Activated T-helper 2 cell treated with anti-CD3 and anti-CD28 coated beads, Interferon-gamma antibody, Interleukin-2, Interleukin-4, amounts not matched to agents 10 μg/mL and 5 μg/mL and 100 μg/mL, durations not matched to agents 14 hours and 24 hours and 36 hours (primary cell): ENCODE measurements at regions not wholly inside any gene's neighbourhood (a gene's known extent, or its start where the extent isn't known, plus 50 kb on each side); places are given as distances from the start of the nearest gene placed in this dataset.

Experiments
- DNase-seq: peaks from one replicate; pipeline ENCODE4 v3.0.0; 2021; ENCODE audit warnings: low spot score
- H3K27ac Mint-ChIP-seq: one replicate; pipeline ENCODE4 v1.8.0; 2021; ENCODE audit warnings: mixed read lengths
- H3K27me3 Mint-ChIP-seq: one replicate; pipeline ENCODE4 v1.8.0; 2021; ENCODE audit warnings: low read depth, mixed read lengths
- H3K36me3 Mint-ChIP-seq: one replicate; pipeline ENCODE4 v1.8.0; 2021; ENCODE audit warnings: low read depth, mixed read lengths
- H3K4me1 Mint-ChIP-seq: one replicate; pipeline ENCODE4 v1.8.0; 2021; ENCODE audit warnings: low read depth, mixed read lengths
- H3K4me3 Mint-ChIP-seq: one replicate; pipeline ENCODE4 v1.8.0; 2021; ENCODE audit warnings: low read depth, mild to moderate bottlenecking, moderate library complexity, mixed read lengths
- H3K9me3 Mint-ChIP-seq: one replicate; pipeline ENCODE4 v1.8.0; 2021; ENCODE audit warnings: mixed read lengths
- intact Hi-C: fragments of 100-400 bp; cut with micrococcal nuclease; formaldehyde crosslinking; loops from one replicate; pipeline ENCODE4 v1.15.1; 2023

DNA sequence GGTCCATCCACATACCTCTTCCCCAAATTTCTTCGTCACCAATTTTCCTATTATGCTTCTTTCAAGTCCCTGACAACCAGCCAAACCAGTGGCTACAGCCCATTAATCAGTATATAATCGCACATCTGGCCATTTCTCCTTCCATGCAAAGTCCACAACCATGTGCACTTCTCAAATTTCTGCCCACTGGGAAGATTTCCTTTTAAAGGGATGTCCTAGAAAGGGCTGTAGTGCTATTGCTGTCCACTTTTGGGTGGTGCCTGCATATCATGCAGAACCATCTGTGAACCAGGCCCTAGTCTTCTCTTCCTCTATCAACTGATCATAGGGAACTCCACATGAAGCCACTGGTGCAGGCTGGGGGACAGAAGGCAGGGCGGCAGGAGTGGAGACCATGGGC is 55.2 kb upstream of the MID1IP1 start:
- DNase-seq, result no peak
- Mint-ChIP-seq H3K4me1 (no peaks in the 10 kb centered on the region), H3K27ac (no peak overlapping the region), H3K27me3 (no peaks in the 10 kb centered on the region), H3K9me3 (no peaks in the 10 kb centered on the region), H3K36me3 (no peaks in the 10 kb centered on the region), H3K4me3 (no peak overlapping the region)
- intact Hi-C loops, result no loop called here

GRCh38 chrX:38750551-38750950 is 50.7 kb upstream of the MID1IP1 start:
- Mint-ChIP-seq H3K9me3 (no peaks in the 10 kb centered on the region), H3K4me1 (no peaks in the 10 kb centered on the region), H3K36me3 (no peaks in the 10 kb centered on the region), H3K27me3 (no peaks in the 10 kb centered on the region), H3K4me3 (no peak overlapping the region), H3K27ac (no peak overlapping the region)
- intact Hi-C loops, result loop anchor here (10.0 kb wide), 1 partner anchor 234 kb away; no protein-coding TSS in a partner anchor
- no peak for DNase-seq
